Memory B cell (primary cell): ENCODE measurements at regions not wholly inside any gene's neighbourhood (a gene's known extent, or its start where the extent isn't known, plus 50 kb on each side); places are given as distances from the start of the nearest gene placed in this dataset.

Source experiments
- ATAC-seq: fragments of 150-1000 bp; cut with Tn5 transposase; 2 replicates; pipeline ENCODE4 v1.10.0; 2021; ENCODE audit warnings: low read depth, mild to moderate bottlenecking, moderate library complexity
- DNase-seq, 2 donors: peaks; one replicate each; pipeline ENCODE4 v3.0.0; 2022; ENCODE audit warnings: low spot score in 2 of 2
- H3K27ac Mint-ChIP-seq: one replicate; pipeline ENCODE4 v1.8.0; 2022; ENCODE audit warnings: mild to moderate bottlenecking, moderate library complexity, mixed read lengths
- H3K27me3 Mint-ChIP-seq: one replicate; pipeline ENCODE4 v1.8.0; 2022; ENCODE audit warnings: mixed read lengths
- H3K36me3 Mint-ChIP-seq: one replicate; pipeline ENCODE4 v1.8.0; 2022; ENCODE audit warnings: mild to moderate bottlenecking, mixed read lengths
- H3K4me1 Mint-ChIP-seq: one replicate; pipeline ENCODE4 v1.8.0; 2022; ENCODE audit warnings: mixed read lengths
- H3K4me3 Mint-ChIP-seq: one replicate; pipeline ENCODE4 v1.8.0; 2022; ENCODE audit warnings: mild to moderate bottlenecking, moderate library complexity, mixed read lengths
- H3K9me3 Mint-ChIP-seq: one replicate; pipeline ENCODE4 v1.8.0; 2022; ENCODE audit warnings: mixed read lengths

- no peaks in the 10 kb centered on the region for H3K36me3 Mint-ChIP-seq
- ATAC-seq: no peak
- H3K27me3 Mint-ChIP-seq: peaks cover 11% of the 10 kb centered on the region
- H3K9me3 Mint-ChIP-seq: no peaks in the 10 kb centered on the region
- H3K27ac Mint-ChIP-seq: no peak overlapping the region
- DNase-seq: no peak
- H3K4me3 Mint-ChIP-seq: no peak overlapping the region
- H3K4me1 Mint-ChIP-seq: no peaks in the 10 kb centered on the region
Measured at GRCh38 chr2:8110716-8111115, 571.1 kb upstream of the ID2 start.

- Mint-ChIP-seq H3K27ac (no peak overlapping the region), H3K4me3 (no peak overlapping the region), H3K36me3 (no peaks in the 10 kb centered on the region), H3K4me1 (no peaks in the 10 kb centered on the region), H3K27me3 (peaks cover 11% of the 10 kb centered on the region), H3K9me3 (no peaks in the 10 kb centered on the region)
- ATAC-seq (no peak), DNase-seq (no peak)
Measured at GRCh38 chr2:8111193-8111592, 570.7 kb upstream of the ID2 start.

DNA sequence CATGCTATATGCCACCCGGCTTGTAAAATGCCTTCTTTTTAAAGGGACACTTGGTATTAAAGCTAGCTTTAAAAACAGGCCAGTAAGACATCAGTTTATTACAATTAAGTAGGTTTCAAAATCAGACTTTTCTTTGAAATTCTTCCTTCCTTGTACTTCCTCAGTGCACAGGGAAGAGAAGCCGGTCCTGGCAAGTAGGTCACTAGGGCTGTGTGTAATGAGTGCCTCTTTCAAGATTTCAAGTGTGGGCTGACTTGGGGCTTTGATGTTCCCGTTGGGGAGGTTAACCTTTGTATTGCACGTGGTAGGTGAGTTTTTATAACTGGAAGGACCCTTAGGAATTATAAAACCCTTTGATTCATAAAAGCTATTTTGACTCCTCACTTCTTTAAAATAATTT lies 566.4 kb upstream of the ID2 start:
- no peak overlapping the region for H3K4me3 Mint-ChIP-seq
- peaks cover 12% of the 10 kb centered on the region for H3K27me3 Mint-ChIP-seq
- no peaks in the 10 kb centered on the region for H3K9me3 Mint-ChIP-seq
- H3K27ac Mint-ChIP-seq: no peak overlapping the region
- H3K4me1 Mint-ChIP-seq: no peaks in the 10 kb centered on the region
- H3K36me3 Mint-ChIP-seq: no peaks in the 10 kb centered on the region
- no peak for ATAC-seq
- no peak for DNase-seq

- Mint-ChIP-seq H3K27me3 (peaks cover 12% of the 10 kb centered on the region), H3K36me3 (no peaks in the 10 kb centered on the region), H3K4me3 (no peak overlapping the region), H3K4me1 (no peaks in the 10 kb centered on the region), H3K27ac (no peak overlapping the region), H3K9me3 (no peaks in the 10 kb centered on the region)
- ATAC-seq (no peak), DNase-seq (no peak)
Measured at GRCh38 chr2:8115966-8116365, 565.9 kb upstream of the ID2 start.

GRCh38 chr2:8116661-8117060 lies 565.2 kb upstream of the ID2 start:
- Mint-ChIP-seq H3K4me1 (no peaks in the 10 kb centered on the region), H3K4me3 (no peak overlapping the region), H3K9me3 (no peaks in the 10 kb centered on the region), H3K27me3 (peaks cover 8% of the 10 kb centered on the region), H3K36me3 (no peaks in the 10 kb centered on the region), H3K27ac (peak overlapping the region; percentile 46)
- ATAC-seq (peak; percentile 74), DNase-seq (peak in 1 of 2 donors; percentile 13)

DNA sequence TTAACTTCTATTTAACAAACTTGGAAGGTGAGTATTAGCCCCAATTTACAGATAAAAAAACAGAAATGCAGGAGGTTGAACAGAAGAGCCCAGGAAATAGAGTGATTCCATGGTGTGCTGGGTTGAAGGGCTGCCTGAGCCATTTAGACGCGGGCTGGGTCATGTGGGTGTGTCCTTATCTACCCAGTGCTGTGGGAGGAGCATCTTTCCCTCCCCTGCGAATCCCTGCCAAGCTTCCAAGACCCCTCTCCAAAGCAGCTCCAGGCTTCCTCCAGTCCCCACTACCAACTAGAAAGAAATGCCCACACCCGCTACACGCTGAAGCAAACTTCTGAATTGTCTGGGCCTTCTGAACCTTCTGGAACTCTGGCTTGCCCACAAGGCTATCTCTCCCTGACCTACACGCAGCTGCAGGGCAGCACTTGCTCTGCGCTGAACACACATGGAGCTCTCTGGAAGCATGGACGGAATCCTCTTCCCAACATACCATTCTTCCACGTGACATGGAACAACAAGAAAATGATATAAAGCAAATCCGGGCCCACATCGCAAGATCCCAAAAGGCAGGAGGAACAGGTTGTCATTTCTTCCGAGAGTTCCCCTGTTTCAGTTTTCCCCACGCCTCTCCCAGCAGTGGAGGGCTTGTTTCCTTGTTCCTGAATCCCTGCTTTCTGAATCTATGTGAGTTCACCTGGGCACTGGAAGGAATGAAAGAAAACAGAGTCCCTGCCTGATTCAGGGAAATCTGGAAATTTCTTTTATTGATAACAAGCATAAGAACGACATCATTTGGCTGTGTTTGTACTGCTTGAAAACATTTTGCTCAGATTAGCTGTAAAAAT lies 562.7 kb upstream of the ID2 start:
- H3K4me1 Mint-ChIP-seq: no peaks in the 10 kb centered on the region
- H3K27ac Mint-ChIP-seq: no peak overlapping the region
- no peak for ATAC-seq
- no peak for DNase-seq
- no peaks in the 10 kb centered on the region for H3K36me3 Mint-ChIP-seq
- no peaks in the 10 kb centered on the region for H3K9me3 Mint-ChIP-seq
- H3K4me3 Mint-ChIP-seq: no peak overlapping the region
- peaks cover 10% of the 10 kb centered on the region for H3K27me3 Mint-ChIP-seq

DNA sequence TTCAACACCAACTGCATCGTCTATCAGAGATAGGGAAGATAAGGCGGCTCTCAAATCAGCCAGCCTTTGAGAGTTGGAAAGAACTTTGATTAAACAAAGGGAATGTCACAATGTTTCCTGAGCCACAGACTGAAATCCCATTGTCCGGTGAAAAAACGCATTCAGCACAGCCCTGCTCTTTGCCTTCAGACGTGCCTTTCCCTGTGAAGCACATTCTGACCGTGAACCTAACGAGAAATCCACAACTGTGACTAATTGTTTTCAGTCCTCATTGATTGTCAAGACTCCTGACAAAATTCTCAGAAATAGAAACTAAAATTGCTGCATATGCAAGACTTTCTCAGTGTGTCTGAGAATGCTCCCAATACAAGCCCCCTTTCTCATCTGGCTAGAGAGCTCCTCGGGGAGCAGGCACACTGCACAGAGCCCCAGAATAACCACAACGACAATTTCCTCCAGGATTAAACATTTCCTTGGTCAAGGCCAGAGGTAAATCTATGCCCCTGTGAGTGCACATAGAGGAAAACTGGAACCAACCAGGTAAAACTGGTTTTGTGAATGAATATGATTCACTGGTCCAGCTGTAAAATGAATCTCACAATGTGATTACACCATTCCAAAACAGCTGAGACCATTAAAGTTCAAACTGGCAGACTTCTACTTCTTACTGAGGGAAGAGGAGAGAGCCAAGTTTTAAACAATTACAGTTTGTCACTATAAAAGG lies 561.9 kb upstream of the ID2 start:
- H3K27me3 Mint-ChIP-seq: peaks cover 10% of the 10 kb centered on the region
- H3K4me1 Mint-ChIP-seq: no peaks in the 10 kb centered on the region
- no peaks in the 10 kb centered on the region for H3K9me3 Mint-ChIP-seq
- H3K36me3 Mint-ChIP-seq: no peaks in the 10 kb centered on the region
- no peak overlapping the region for H3K27ac Mint-ChIP-seq
- ATAC-seq (no peak), DNase-seq (no peak)
- H3K4me3 Mint-ChIP-seq: no peak overlapping the region

DNA sequence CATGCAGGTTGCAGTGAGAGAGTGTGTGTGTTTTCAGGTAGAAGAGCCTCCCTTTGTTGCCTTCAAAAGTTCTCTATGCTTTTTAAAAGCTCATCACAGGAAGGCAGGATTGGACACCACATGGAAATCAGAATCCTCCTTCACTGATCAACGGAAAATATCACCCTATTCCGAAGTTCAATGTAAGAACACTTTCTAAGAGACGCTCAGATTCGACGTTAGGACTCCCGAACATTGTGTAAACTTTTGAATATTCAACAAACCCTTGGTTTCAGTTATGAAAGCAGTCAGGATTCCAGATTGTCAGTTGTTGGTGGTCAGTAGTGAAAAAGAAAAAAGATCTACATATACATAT lies 561.4 kb upstream of the ID2 start:
- peaks cover 9% of the 10 kb centered on the region for H3K27me3 Mint-ChIP-seq
- H3K9me3 Mint-ChIP-seq: no peaks in the 10 kb centered on the region
- H3K27ac Mint-ChIP-seq: no peak overlapping the region
- no peaks in the 10 kb centered on the region for H3K4me1 Mint-ChIP-seq
- DNase-seq (no peak), ATAC-seq (no peak)
- no peaks in the 10 kb centered on the region for H3K36me3 Mint-ChIP-seq
- no peak overlapping the region for H3K4me3 Mint-ChIP-seq

GRCh38 chr2:8121022-8121825 lies 560.6 kb upstream of the ID2 start:
- DNase-seq: no peak
- no peak overlapping the region for H3K27ac Mint-ChIP-seq
- H3K36me3 Mint-ChIP-seq: no peaks in the 10 kb centered on the region
- no peaks in the 10 kb centered on the region for H3K4me1 Mint-ChIP-seq
- H3K4me3 Mint-ChIP-seq: no peak overlapping the region
- no peaks in the 10 kb centered on the region for H3K9me3 Mint-ChIP-seq
- ATAC-seq: no peak
- peaks cover 9% of the 10 kb centered on the region for H3K27me3 Mint-ChIP-seq

GRCh38 chr2:8121826-8122513 lies 559.9 kb upstream of the ID2 start:
- no peak overlapping the region for H3K27ac Mint-ChIP-seq
- no peak for ATAC-seq
- H3K36me3 Mint-ChIP-seq: no peaks in the 10 kb centered on the region
- DNase-seq: no peak
- H3K9me3 Mint-ChIP-seq: no peaks in the 10 kb centered on the region
- H3K4me3 Mint-ChIP-seq: no peak overlapping the region
- no peaks in the 10 kb centered on the region for H3K4me1 Mint-ChIP-seq
- H3K27me3 Mint-ChIP-seq: peaks cover 9% of the 10 kb centered on the region

- H3K4me3 Mint-ChIP-seq: no peak overlapping the region
- no peak for DNase-seq
- no peaks in the 10 kb centered on the region for H3K4me1 Mint-ChIP-seq
- H3K9me3 Mint-ChIP-seq: no peaks in the 10 kb centered on the region
- no peak for ATAC-seq
- peaks cover 9% of the 10 kb centered on the region for H3K27me3 Mint-ChIP-seq
- no peak overlapping the region for H3K27ac Mint-ChIP-seq
- no peaks in the 10 kb centered on the region for H3K36me3 Mint-ChIP-seq
Measured at GRCh38 chr2:8122520-8122919, 559.3 kb upstream of the ID2 start.

- DNase-seq (no peak), ATAC-seq (no peak)
- Mint-ChIP-seq H3K4me3 (no peak overlapping the region), H3K27me3 (peaks cover 9% of the 10 kb centered on the region), H3K36me3 (no peaks in the 10 kb centered on the region), H3K4me1 (no peaks in the 10 kb centered on the region), H3K9me3 (no peaks in the 10 kb centered on the region), H3K27ac (no peak overlapping the region)
Measured at GRCh38 chr2:8123464-8123863, 558.4 kb upstream of the ID2 start.

DNA sequence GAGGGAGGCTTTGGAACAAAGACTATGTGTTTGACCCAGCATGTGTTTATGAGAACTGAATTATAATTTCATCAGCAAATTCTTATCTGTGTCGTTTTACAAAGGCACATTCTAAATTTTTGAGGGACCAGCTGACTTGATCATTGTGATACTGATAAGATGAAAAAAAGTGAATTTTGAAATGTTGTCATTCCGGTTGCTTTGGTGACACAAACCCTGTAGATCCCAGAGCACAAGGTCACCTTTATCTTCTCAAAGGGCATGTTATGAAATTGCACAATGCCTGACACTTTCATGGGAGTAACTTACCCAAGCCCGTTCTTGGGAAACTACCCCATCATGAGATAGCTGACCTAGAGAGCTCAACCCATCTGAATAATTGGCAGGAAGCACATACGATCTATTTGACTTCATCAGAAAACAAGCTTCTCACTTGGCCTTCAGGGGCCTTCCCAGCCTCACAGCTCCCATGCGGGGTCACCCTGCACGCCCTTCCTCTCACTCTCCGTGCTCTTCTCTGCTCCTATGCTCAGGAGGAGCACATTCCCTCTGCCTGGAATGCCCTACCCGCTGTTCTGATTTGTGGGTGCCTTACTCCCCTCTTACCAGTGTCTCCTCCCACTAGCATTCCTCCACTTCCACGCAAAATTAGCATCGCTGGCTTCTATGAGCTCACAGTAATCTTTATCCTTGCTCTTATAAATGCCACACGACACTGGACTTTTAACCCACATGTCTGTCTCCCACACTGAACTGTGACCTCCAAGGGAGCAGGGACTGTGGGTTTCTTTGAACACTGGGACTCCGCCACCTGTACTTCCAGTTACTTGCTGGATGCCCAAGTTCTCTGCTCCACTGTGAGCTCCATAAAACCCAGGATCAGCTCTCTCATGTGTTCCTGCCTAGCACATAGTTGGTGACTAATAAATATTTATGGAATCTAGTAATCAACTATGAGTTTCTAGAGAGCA lies 555.8 kb upstream of the ID2 start:
- Mint-ChIP-seq H3K36me3 (no peaks in the 10 kb centered on the region), H3K4me1 (no peaks in the 10 kb centered on the region), H3K9me3 (peaks cover 3% of the 10 kb centered on the region), H3K27ac (no peak overlapping the region), H3K4me3 (no peak overlapping the region), H3K27me3 (peaks cover 6% of the 10 kb centered on the region)
- DNase-seq (no peak), ATAC-seq (no peak)
